GM10266 (cell line): ENCODE measurements at regions not wholly inside any gene's neighbourhood (a gene's known extent, or its start where the extent isn't known, plus 50 kb on each side); places are given as distances from the start of the nearest gene placed in this dataset.

ENCODE experiments used
- DNase-seq: peaks from one replicate; pipeline ENCODE4 v3.0.0; 2012; ENCODE audit errors: extremely low spot score
- TF ChIP-seq, protein P1 (sequence below): IDR thresholded peaks from 2 replicates; pipeline ENCODE4 v1.5.1; 2012; ENCODE audit warnings: mild to moderate bottlenecking, low read depth; ENCODE audit not compliant: control insufficient read depth, insufficient read depth; ENCODE audit errors: missing control alignments

DNA sequence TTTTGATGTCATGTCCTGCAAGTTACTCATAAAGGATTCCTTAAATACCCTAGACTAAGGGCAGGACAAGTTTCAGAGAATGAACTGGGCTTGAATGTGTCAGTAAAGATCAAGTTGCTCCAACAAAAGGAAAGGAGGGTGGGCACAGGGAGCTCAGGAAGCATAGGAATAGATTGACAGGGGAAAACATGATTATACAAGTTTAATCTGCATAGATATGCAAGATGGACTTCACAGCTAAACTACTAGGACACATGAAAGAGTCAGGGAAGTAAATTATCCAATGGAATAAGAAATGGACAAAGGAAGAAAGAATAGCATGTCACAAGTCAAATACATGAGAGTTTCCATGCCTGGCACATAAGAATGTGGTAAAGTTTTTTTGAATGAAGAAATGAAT is 203.9 kb upstream of the SAMSN1 start:
- no peak for DNase-seq
- TF ChIP-seq, protein P1, sequence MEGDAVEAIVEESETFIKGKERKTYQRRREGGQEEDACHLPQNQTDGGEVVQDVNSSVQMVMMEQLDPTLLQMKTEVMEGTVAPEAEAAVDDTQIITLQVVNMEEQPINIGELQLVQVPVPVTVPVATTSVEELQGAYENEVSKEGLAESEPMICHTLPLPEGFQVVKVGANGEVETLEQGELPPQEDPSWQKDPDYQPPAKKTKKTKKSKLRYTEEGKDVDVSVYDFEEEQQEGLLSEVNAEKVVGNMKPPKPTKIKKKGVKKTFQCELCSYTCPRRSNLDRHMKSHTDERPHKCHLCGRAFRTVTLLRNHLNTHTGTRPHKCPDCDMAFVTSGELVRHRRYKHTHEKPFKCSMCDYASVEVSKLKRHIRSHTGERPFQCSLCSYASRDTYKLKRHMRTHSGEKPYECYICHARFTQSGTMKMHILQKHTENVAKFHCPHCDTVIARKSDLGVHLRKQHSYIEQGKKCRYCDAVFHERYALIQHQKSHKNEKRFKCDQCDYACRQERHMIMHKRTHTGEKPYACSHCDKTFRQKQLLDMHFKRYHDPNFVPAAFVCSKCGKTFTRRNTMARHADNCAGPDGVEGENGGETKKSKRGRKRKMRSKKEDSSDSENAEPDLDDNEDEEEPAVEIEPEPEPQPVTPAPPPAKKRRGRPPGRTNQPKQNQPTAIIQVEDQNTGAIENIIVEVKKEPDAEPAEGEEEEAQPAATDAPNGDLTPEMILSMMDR, result no peak

DNA sequence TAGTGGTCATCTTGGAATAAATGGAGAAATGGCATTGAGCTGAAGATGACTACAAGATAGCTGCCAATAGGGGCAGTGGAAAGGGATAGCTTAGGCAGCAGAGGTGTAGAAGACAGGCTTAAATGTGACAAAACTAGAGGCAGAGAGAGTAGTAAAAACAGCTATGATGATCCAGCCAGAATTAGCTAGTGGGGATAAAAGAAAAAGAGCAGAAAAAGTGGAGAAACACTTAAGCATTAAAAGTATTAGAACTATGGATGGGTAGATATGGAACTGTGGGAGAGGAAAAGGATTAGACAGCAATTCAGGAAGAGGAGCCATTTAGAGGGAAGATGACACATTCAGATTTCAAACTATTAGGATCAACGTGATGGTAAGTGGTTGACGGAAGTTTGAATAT is 202.5 kb upstream of the SAMSN1 start:
- no peak for DNase-seq
- TF ChIP-seq, protein P1, result no peak

DNA sequence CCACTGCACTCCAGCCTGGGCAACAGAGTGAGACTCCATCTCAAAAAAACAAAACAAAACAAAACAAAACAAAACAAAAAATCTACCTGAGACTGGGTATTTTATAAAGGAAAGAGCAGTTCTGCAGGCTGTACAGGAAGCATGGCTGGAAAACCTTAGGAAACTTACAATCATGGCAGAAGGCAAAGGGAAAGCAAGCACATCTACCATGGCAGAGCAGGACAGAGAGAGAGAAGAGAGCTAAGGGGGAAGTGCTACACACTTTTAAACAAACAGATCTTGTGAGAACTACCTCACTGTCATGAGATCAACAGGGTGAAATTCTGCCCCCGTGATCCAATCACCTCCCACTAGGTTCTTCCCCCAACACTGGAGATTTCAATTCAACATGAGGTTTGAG is 198.3 kb upstream of the SAMSN1 start:
- no peak for DNase-seq
- TF ChIP-seq, protein P1, result no peak

DNA sequence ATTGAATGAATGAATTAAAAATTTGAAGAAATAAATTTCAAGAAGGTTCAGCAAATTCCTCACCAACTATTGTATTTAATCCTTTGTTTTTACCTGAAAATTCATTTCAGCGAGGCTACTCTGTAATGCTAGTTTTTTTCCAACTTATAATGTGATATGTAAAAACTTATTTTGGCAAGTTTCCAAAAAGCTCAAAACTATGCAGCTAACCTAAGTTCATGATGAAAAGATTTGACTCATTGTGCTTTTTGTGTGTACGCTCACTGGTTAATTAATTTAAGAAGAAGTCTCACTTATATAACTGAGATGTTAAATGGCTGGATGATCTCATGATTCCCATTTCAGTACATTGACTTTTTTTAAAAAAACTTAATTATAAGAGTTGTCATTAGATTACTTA is 196.0 kb upstream of the SAMSN1 start:
- TF ChIP-seq, protein P1, result no peak
- DNase-seq, result no peak

DNA sequence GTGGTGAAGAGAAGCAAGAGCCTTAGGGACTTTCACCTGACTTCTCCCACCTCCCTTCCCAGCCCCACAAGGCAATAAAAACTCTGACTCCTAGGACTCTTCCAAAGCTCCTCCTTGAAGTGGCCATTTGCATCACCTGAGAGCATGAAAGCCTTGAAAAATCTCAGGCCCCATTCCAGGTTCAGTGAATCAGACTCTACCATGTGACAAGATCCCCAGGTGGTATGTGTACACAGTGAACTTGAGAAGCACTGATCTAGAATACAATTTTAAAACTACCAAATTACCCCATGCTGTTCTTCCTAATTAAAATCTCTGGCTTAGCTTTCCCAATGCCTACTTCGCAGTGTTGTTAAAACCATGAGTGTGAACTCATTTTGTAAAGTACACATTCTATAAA is 195.1 kb upstream of the SAMSN1 start:
- TF ChIP-seq, protein P1, result no peak
- DNase-seq, result no peak

DNA sequence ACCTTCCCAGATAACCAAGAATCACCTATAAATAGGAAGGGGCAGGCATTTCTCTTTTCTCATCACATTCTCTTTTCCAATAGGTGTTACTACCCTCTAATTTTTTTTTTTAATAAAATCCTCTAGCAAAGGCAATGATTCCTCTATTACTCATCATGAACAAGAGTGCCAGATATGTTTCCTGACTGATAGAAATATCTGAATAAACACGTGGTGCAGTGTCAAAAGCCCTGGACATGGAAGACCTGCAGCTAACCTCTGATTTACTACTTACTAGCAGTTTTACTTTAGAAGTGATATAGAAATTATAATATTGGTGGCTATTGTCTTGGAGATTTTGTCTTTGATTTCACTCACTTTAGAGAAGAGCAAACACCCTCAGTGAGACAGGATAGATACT is 194.6 kb upstream of the SAMSN1 start:
- TF ChIP-seq, protein P1, result no peak
- DNase-seq, result no peak

DNA sequence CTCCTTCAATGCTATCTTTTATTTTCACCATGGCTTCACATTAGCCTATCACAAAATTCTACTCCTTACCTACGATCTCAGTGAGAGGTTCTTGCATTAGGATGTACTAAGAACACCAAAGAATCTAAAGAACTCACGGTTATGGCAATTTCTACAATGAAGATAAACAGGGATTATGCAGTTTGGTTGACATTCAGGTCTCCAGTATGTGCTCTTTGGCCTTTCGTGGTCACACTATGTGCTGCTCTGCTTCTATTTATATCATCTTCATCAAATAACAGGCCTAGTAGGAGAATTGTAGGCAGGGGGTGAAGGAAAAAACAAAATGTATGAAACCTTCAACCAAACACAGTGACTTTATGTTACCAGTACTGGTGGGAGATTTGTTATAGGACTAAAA is 194.0 kb upstream of the SAMSN1 start:
- no peak for DNase-seq
- TF ChIP-seq, protein P1, result no peak
